Subcutaneous abdominal adipose tissue (tissue), 5 donors: ENCODE measurements at regions not wholly inside any gene's neighbourhood (a gene's known extent, or its start where the extent isn't known, plus 50 kb on each side); places are given as distances from the start of the nearest gene placed in this dataset.

Experiments
- H3K27ac ChIP-seq: one replicate; pipeline ENCODE4 v1.7.0; 2013; ENCODE audit warnings: low read depth, mild to moderate bottlenecking, inconsistent platforms, low read length, moderate library complexity
- H3K27me3 ChIP-seq, 5 donors: one replicate each; pipeline ENCODE4 v1.7.0; 2013; ENCODE audit warnings: low read length in 5 of 5, inconsistent platforms in 1 of 5; ENCODE audit not compliant: control insufficient read depth in 5 of 5, insufficient read depth in 4 of 5
- H3K36me3 ChIP-seq, 5 donors: one replicate each; pipeline ENCODE4 v1.7.0; 2013; ENCODE audit warnings: low read length in 5 of 5; ENCODE audit not compliant: control insufficient read depth in 5 of 5, insufficient read depth in 5 of 5
- H3K4me1 ChIP-seq, 5 donors: one replicate each; pipeline ENCODE4 v1.7.0; 2013; ENCODE audit warnings: low read length in 5 of 5, mild to moderate bottlenecking in 3 of 5, moderate library complexity in 1 of 5; ENCODE audit not compliant: control insufficient read depth in 5 of 5, insufficient read depth in 5 of 5
- H3K4me3 ChIP-seq, 5 donors: one replicate each; pipeline ENCODE4 v1.7.0; 2013; ENCODE audit warnings: low read length in 5 of 5, low read depth in 1 of 5
- H3K9ac ChIP-seq, 5 donors: one replicate each; pipeline ENCODE4 v1.7.0; 2013; ENCODE audit warnings: low read length in 5 of 5, mild to moderate bottlenecking in 4 of 5, moderate library complexity in 3 of 5
- H3K9me3 ChIP-seq, 5 donors: one replicate each; pipeline ENCODE4 v1.7.0; 2013; ENCODE audit warnings: low read length in 5 of 5; ENCODE audit not compliant: control insufficient read depth in 5 of 5
- donor health status: healthy.
- donor health status: healthy.
- donor health status: healthy.
- donor health status: healthy.
- donor health status: healthy.

DNA sequence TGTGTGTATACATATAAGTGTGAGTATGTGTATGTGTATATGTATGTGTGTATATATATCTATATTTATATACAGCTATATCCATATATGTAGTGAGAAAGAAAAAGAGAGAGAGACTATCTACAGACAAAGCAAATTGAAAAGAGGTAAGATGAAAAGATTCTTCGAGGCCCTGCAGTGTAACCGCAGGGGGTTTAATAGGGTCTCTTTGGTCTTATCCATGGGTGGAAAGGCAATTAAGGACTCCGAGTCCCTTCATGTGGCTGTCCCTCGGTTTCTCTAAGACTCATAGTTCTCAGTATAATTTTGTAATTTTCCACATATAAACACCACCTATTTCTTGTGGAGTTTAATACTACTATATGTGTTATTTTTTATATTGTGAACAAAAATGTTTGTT lies 50.6 kb upstream of the JAZF1 start:
- H3K9me3 ChIP-seq: no peaks in the 10 kb centered on the region
- H3K27me3 ChIP-seq: peaks cover 0 to 2% (median 0%) of the 10 kb centered on the region in 5 donors
- H3K27ac ChIP-seq: no peak overlapping the region
- H3K36me3 ChIP-seq: no peaks in the 10 kb centered on the region
- H3K9ac ChIP-seq: no peak overlapping the region
- no peak overlapping the region for H3K4me3 ChIP-seq
- no peaks in the 10 kb centered on the region for H3K4me1 ChIP-seq

DNA sequence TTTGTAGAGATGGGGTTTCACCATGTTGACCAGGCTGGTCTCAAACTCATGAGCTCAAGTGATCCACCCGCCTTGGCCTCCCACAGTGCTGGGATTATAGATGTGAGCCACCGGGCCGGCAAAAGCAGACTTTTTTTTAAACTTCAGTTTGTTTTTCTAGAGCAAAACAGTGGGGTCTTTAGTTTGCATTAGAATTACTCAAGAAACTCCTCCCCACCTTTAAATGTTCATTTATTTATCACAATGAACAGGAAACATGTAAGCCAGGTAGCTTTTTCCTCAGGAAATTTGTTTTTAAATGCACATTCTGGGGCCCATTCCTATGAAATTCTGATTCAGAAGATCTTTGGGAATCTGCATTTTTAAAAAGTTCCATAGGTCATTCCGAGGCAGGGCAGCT lies 56.0 kb upstream of the JAZF1 start:
- H3K4me3 ChIP-seq: no peak overlapping the region
- peaks cover 0 to 2% (median 0%) of the 10 kb centered on the region in 5 donors for H3K27me3 ChIP-seq
- no peak overlapping the region for H3K9ac ChIP-seq
- H3K36me3 ChIP-seq: no peaks in the 10 kb centered on the region
- H3K4me1 ChIP-seq: peaks cover 0 to 4% (median 2%) of the 10 kb centered on the region in 5 donors
- peaks cover 0 to 2% (median 0%) of the 10 kb centered on the region in 5 donors for H3K9me3 ChIP-seq
- no peak overlapping the region for H3K27ac ChIP-seq

DNA sequence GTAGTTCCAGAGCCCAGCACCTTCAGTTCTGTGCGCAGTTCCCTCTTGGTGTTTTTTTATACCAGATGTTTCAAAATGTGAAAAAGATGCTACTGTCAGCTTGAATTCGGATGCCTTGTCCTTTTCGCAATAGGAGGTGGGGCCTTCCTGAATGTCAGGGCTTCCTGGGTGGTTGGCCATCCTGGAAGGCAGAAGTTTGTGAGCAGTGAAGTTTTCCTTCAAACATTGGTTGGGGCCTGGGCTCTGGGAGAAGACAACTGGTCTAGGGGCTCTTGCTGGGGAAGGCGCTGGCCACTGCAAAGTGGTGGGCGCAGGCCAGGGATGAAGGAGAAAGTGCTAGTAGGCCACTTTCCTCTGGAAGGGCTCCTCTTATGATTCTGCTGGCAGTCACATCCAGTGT lies 56.8 kb upstream of the JAZF1 start:
- no peak overlapping the region for H3K27ac ChIP-seq
- H3K9ac ChIP-seq: no peak overlapping the region
- H3K36me3 ChIP-seq: no peaks in the 10 kb centered on the region
- no peak overlapping the region for H3K4me3 ChIP-seq
- peaks cover 0 to 4% (median 2%) of the 10 kb centered on the region in 5 donors for H3K4me1 ChIP-seq
- peaks cover 0 to 2% (median 0%) of the 10 kb centered on the region in 5 donors for H3K27me3 ChIP-seq
- peaks cover 0 to 2% (median 0%) of the 10 kb centered on the region in 5 donors for H3K9me3 ChIP-seq

DNA sequence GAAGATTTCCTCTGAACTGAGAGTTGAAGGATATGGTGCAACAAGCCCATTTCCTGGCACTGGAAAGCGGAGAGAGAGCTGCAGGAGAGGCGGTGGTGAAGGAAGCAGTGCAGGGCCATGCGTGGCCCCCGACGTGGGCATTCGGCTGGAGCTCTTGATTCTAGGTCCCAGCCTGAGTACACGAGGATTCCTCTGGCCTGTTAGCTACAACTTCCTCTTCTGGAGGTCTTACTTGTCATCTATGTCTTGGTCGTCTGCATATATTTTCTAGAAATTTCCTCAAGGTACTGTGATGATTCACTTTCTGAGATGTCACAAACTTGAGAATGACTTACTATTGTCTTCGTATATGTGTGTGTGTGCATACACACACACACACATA lies 59.2 kb upstream of the JAZF1 start:
- H3K4me1 ChIP-seq: peaks cover 0 to 4% (median 3%) of the 10 kb centered on the region in 5 donors
- no peak overlapping the region for H3K9ac ChIP-seq
- no peaks in the 10 kb centered on the region for H3K27me3 ChIP-seq
- H3K9me3 ChIP-seq: peaks cover 0 to 2% (median 0%) of the 10 kb centered on the region in 5 donors
- no peak overlapping the region for H3K4me3 ChIP-seq
- no peaks in the 10 kb centered on the region for H3K36me3 ChIP-seq
- no peak overlapping the region for H3K27ac ChIP-seq

DNA sequence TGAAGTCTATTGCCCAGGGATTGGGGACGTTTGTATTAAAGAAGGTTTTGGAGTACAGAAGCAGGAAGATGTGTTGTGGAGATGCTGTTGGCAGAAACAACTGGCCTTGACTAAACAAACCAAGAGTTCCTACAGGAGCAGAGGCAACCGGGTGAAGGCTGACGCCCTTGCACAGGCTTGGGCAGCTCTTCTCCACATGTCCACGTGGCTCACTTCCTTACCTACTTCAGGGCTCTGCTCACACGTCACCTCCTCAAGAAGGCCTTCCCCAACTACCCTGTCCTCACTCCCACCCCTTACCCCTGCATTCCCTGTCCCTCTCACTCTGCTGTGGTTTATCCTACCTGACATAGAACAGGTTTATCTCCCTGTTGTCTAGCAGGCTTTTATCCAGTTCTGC lies 59.9 kb upstream of the JAZF1 start:
- H3K4me3 ChIP-seq: no peak overlapping the region
- H3K36me3 ChIP-seq: no peaks in the 10 kb centered on the region
- no peak overlapping the region for H3K27ac ChIP-seq
- H3K27me3 ChIP-seq: no peaks in the 10 kb centered on the region
- H3K9ac ChIP-seq: no peak overlapping the region
- peaks cover 0 to 10% (median 3%) of the 10 kb centered on the region in 5 donors for H3K4me1 ChIP-seq
- H3K9me3 ChIP-seq: peaks cover 0 to 2% (median 0%) of the 10 kb centered on the region in 5 donors

DNA sequence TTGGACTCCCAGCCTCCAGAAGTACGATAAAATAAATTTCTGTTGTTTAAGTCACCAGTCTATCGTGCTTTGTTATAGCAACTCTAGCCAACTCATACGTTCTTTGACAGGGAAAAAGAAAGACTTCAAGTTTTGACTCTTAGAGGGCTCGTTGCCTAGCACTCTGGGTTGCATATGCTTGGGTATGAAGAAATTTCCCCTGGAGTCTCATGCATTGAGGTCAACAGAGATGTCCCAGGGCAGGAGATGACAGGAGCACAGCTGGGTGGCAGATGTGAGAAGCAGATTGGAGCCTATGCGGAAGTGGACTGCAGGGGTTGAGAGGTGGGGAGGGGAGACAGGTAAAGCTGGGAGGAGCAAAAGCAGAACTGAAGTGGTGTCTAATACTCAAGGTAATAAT lies 63.3 kb upstream of the JAZF1 start:
- no peaks in the 10 kb centered on the region for H3K27me3 ChIP-seq
- peaks cover 0 to 2% (median 0%) of the 10 kb centered on the region in 5 donors for H3K9me3 ChIP-seq
- H3K27ac ChIP-seq: no peak overlapping the region
- no peak overlapping the region for H3K4me3 ChIP-seq
- no peaks in the 10 kb centered on the region for H3K36me3 ChIP-seq
- H3K9ac ChIP-seq: no peak overlapping the region
- peaks cover 0 to 11% (median 3%) of the 10 kb centered on the region in 5 donors for H3K4me1 ChIP-seq

DNA sequence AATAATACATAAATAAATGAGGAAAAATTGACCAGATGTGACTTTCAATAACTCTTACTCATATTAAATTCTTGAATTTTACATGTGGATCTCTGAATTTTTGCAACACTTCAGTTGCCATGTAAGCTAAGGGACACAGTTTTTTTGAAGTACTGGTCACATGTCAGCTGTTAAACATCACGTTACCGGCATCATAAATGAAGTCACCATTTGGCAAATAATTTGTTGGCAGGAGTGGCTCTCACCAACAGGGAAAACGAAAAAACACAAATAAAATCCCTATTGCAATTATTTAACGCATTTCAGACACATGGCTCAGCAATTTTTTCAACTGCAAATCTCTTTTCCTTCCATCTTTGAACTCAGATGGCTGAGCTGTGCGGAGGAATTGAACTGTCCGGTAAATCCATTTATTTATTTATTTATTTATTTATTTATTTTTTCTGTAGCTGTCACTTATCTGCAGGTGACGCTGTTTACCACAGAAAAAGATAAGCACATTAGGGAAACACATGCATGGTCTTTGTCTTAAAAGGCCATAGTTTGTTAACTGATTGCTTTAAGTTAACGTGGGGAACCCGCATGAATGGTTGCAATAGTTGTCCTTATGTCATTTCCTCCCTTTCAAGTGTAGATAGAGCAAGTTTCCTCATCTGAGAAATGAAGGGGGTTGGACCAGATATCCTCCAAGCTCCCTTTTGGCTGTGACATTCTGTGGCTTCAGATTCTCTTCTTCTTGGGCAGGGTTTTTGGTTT lies 64.7 kb upstream of the JAZF1 start:
- Histone ChIP-seq H3K36me3 (no peaks in the 10 kb centered on the region), H3K27me3 (no peaks in the 10 kb centered on the region), H3K27ac (no peak overlapping the region), H3K9ac (no peak overlapping the region), H3K9me3 (peaks cover 0 to 2% (median 0%) of the 10 kb centered on the region in 5 donors), H3K4me1 (peaks cover 0 to 9% (median 0%) of the 10 kb centered on the region in 5 donors), H3K4me3 (no peak overlapping the region)

DNA sequence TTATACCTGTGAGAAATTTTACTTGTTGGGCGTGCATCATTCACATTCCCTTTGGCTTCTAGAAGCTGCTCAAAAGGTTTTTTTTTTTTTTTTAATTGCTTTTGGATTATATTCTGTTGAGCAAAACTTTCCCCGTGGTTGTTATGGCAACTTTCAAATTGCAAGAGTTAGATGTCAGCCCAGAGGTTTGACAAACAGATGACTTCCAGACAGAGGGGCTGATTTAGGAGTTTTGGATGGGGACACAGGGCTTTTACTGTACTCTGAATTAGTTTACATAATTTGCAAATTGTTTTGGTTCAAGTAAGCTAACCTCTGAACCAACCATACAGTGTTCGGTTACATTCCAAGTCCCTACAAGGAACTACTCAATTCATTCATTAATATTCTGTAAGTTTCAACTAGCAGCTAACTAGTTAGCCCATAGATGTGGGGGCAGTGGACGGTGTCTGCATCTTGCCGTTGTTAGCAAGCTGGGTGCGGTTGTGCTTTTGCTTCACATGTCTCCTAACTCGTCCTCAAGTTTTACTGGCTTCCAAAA lies 66.4 kb upstream of the JAZF1 start:
- H3K4me3 ChIP-seq: no peak overlapping the region

DNA sequence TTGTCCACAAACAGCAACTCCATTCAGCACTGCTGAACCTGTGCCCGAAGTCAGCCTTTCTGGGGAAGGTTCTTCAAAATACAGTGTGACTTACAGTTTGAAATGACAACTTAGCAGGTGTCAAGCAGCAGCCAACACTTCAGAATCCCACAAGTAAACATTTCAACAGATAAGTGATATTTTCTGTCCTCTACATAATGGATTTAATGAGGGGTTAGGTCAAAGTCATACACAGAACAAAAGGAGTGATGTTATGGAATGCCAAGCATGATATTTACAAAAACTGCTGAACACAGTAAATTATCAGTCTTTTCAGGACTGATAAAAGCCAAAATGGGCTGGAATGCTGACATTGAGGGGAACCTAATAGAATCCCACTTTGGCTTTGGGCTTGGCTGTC lies 77.6 kb upstream of the JAZF1 start:
- Histone ChIP-seq H3K27ac (no peak overlapping the region), H3K36me3 (no peaks in the 10 kb centered on the region), H3K9me3 (no peaks in the 10 kb centered on the region), H3K4me1 (no peaks in the 10 kb centered on the region), H3K4me3 (no peak overlapping the region), H3K9ac (no peak overlapping the region), H3K27me3 (peaks cover 0 to 4% (median 0%) of the 10 kb centered on the region in 5 donors)

More for the DNA sequence above, 66.4 kb upstream of the JAZF1 start:
- H3K4me1 ChIP-seq: peaks cover 0 to 9% (median 0%) of the 10 kb centered on the region in 5 donors
- H3K36me3 ChIP-seq: no peaks in the 10 kb centered on the region
- no peaks in the 10 kb centered on the region for H3K27me3 ChIP-seq
- no peak overlapping the region for H3K9ac ChIP-seq
- H3K27ac ChIP-seq: no peak overlapping the region
- no peaks in the 10 kb centered on the region for H3K9me3 ChIP-seq

DNA sequence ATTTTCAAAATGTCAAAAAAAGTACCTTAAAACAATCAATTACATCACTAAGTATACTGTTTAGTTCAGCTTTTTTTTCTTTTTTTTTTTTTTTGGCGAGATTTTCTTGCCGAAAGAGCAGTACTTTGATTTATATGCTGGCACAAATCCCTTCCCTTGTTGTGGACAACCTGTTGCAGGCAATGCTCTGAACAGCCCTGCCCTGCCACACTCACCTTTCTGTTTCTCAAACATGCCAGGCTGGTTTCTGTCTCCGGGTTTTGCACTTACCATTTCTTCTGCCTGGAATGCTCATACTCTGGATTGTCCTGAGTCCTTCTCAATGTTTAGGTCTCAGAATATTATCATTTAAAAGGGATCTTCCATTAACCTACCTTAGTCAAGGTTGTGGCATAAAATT lies 80.4 kb upstream of the JAZF1 start:
- Histone ChIP-seq H3K9me3 (no peaks in the 10 kb centered on the region), H3K4me3 (no peak overlapping the region), H3K27ac (no peak overlapping the region), H3K9ac (no peak overlapping the region), H3K4me1 (no peaks in the 10 kb centered on the region), H3K27me3 (peaks cover 0 to 4% (median 0%) of the 10 kb centered on the region in 5 donors), H3K36me3 (no peaks in the 10 kb centered on the region)
